GM19452 (cell line): ENCODE measurements at regions not wholly inside any gene's neighbourhood (a gene's known extent, or its start where the extent isn't known, plus 50 kb on each side); places are given as distances from the start of the nearest gene placed in this dataset.

ENCODE experiments used
- ATAC-seq: cut with Tn5 transposase; IDR thresholded peaks from one replicate; pipeline ENCODE4 v1.9.1; 2021; ENCODE audit not compliant: unreplicated experiment

- ATAC-seq = no peak
Measured at GRCh38 chr3:117674321-117674720, 964.7 kb downstream of the TUSC7 start.

GRCh38 chr3:117681619-117682018 lies 972.0 kb downstream of the TUSC7 start:
- no peak for ATAC-seq

- ATAC-seq = no peak
Measured at GRCh38 chr3:117687096-117687495, 977.5 kb downstream of the TUSC7 start.

DNA sequence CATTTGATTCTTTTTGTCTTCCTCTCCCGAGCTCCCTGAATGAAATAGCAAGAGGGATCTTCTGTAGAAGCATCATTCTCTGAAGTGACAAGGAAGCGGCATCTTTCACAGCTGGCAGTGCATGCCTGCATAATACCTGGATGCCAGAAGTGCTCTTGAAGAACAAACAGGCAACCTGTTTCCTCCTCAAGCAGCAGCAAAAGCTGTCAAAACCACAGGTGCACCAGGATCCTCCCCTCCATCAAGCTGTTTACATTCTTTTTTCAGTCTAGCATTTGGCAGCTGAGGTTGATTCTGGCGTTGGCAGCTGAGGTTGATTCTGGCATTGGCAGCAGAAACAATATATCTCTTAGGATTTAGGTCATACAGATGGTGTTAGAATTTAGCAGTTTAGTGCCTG lies 979.0 kb downstream of the TUSC7 start:
- no peak for ATAC-seq

- ATAC-seq = no peak
Measured at GRCh38 chr3:117691526-117691925, 981.9 kb downstream of the TUSC7 start.

DNA sequence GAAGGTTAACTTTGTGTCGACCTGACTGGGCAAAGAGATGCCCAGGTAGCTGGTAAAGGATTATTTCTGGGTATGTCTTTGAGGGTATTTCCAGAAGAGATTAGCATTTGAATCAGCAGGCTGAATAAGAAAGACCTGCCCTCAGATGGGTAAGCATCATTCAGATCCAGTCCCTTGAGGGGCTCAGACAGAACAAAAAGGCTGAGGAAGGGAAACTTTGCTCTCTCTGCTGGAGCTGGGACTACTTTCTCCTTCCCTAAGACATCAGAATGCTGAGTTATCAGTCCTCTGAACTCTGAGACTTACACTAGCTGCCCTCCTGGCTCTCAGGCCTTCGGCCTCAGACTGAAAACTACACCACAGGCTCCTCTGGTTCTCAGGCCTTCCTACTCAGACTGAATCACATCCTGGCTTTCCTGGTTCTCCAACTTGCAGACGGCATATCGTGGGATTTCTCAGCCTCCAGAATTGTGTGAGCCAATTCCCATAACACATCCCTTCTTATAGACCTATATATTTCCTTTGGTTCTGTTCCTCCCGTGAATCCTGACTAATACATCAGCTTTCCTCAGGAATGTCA lies 982.9 kb downstream of the TUSC7 start:
- no peak for ATAC-seq

DNA sequence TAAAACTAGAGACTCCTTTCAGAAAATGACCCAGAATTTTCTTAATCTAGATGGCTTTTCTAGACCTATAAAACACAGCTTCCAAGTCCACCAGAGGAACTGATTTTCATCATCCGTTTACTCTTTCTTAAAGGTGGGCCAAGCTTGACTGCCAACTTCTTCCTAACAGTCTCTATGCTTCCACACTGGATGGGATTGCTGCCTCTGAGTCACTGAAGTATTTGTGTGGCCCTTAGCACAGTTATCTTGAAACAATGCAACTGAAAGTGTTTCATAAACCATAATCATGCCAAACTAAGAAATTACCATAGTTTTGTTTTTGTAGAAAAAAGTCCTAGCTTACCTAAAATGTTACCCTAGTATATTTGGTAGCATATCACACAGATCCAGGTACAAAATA lies 985.7 kb downstream of the TUSC7 start:
- ATAC-seq = no peak

GRCh38 chr3:117695871-117696645 lies 986.5 kb downstream of the TUSC7 start:
- no peak for ATAC-seq

DNA sequence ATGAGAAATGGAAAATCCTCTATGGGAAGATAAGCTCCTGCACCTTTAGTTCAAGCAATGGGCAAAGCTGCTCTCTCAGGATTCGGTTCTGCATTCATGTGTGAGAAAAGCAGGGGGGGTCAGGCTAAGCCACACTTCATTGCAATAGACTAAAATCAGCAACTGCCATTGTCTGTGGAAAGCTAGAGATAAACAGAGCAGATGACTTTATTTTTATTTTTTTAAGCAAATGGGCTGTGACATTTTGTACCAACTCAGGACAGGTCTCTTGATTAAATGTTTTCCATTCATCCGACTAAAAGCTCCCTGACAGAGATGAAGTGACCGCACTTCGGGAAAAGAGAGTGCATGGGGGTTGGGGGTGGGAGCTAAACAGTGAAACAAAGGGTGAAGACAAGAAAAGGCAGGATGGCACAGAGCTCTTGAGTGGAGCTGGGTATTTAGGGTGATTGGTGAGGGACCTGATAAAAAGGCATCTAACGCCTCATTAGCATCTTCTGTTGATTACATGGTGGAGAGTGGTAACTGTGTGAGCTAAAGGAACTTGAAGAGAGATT lies 987.4 kb downstream of the TUSC7 start:
- ATAC-seq = no peak

GRCh38 chr3:117699058-117699457 lies 989.5 kb downstream of the TUSC7 start:
- no peak for ATAC-seq

- ATAC-seq = no peak
Measured at GRCh38 chr3:117700573-117701360, 991.2 kb downstream of the TUSC7 start.

DNA sequence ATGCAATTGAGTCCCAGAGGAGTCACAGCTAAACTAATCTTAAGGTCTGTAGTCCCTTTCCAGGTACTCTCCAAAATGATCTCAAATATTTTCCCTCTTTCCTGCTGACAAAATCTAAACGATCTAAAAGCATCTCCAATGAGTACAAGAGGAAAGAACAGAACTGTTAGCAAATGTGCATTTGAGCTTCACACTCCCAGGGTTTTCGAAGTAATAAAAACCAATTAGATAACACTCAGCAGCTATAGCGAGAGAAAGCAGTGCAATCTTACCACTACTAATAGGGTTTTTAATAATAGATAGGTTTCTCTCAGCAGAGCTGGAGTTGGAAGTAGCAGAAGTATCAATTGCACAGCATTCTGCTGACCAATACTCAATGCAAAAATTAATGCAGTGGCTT lies 995.4 kb downstream of the TUSC7 start:
- no peak for ATAC-seq

GRCh38 chr3:117706037-117706436 lies 996.5 kb downstream of the TUSC7 start:
- no peak for ATAC-seq

- no peak for ATAC-seq
Measured at GRCh38 chr3:117706756-117707155, 997.2 kb downstream of the TUSC7 start.

DNA sequence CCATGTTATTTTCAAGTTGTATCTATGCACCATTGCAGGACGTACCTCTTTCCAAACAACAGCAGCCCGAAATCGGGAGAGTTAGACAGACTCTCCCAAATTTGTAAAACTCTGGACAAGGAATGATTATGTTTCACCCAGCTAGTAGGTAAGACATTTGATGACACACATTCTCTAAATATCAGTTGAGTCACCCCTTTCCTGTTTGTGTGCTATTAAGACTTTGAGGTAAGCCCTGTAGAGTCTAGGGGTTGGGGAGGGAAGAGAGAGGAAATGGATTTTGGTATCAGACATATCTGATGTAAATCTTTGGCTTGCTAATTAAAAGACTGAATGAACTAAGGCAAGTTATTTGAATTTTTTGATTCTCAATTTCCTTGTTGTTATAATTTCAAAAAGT lies 999.0 kb downstream of the TUSC7 start:
- no peak for ATAC-seq

- no peak for ATAC-seq
Measured at GRCh38 chr3:117709108-117709507, 999.5 kb downstream of the TUSC7 start.

DNA sequence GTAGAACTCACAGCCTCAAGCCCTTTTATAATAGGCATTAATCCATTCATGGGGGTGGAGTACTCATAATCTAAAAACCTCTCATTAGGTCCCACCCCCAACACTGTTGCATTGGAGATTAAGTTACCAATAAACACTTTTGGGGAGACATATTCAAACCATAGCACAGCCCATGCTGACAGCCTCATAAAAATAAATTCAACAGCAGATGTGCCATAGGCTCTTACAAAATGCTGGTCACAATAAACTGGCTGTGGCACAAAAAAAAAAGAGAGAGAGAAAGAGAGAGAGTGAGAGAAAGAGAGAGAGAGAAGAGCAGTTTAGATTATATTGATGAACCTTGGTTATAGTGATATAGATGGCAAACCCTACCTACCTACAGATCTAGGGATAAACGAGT lies 1000.9 kb downstream of the TUSC7 start:
- no peak for ATAC-seq

GRCh38 chr3:117719316-117719926 lies 1009.8 kb downstream of the TUSC7 start:
- ATAC-seq = peak; percentile 54

- no peak for ATAC-seq
Measured at GRCh38 chr3:117721866-117722265, 1012.3 kb downstream of the TUSC7 start.

GRCh38 chr3:117722856-117723255 lies 1013.3 kb downstream of the TUSC7 start:
- no peak for ATAC-seq

DNA sequence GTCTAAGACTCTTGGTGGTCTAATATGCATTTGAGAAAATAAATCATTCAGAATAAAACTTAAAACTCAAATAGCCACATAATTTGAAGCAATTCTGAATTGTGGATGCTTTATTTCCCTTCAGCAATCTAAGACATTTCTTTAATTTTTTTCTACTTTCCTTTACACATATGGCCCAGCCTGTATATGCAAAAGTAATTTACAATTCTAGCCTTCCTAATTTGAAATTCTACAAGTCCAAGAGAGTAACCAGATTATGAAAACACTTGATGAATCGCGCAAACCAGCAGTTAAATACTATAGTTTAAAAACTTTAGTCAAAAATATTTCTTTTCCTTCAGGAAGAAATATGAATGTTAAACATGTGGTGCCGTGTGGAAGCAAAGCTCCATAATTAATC lies 1014.2 kb downstream of the TUSC7 start:
- no peak for ATAC-seq
